ENCODE measurements at regions not wholly inside any gene's neighbourhood (a gene's known extent, or its start where the extent isn't known, plus 50 kb on each side); places are given as distances from the start of the nearest gene placed in this dataset.

GRCh38 chr6:143570147-143570853 lies 58.8 kb upstream of the FUCA2 start:
- no peak overlapping the region for H2BK5ac ChIP-seq (ENCODE audit: low read depth, low read length)
- no peaks in the 10 kb centered on the region; the same call in 1 of the 2 replicates for H3K79me1 ChIP-seq (ENCODE audit: low read depth, low read length)
- H3K23me2 ChIP-seq (ENCODE audit: low read depth, low read length): no peaks in the 10 kb centered on the region
- no peak overlapping the region for H3K18ac ChIP-seq (ENCODE audit: extremely low read depth, low read length)
- H3K4me2 ChIP-seq (ENCODE audit: insufficient read depth in 1 of 2, low read depth in 2 of 2, low read length in 2 of 2): peak overlapping the region; percentile 19 to 49; a peak in 3 of 4 replicates
- ChIA-PET CTCF (ENCODE audit: partially characterized antibody) (interaction anchor here (1.0 to 1.7 kb wide), 6 partner anchors 11 to 372 kb away, joined by 3 to 6 read pairs (median 4); no protein-coding TSS in a partner anchor), POLR2A (ENCODE audit: partially characterized antibody) (no interaction called here)
- H2BK12ac ChIP-seq (ENCODE audit: low read depth, low read length): no peak overlapping the region
- H2AFZ ChIP-seq (ENCODE audit: low read length): no peak overlapping the region
- no peak overlapping the region for H3K27ac ChIP-seq (ENCODE audit: low read depth, low read length)
- H2AK5ac ChIP-seq (ENCODE audit: low read depth, low read length): no peak overlapping the region
- DNase-seq (ENCODE audit: low read depth in 1 of 2, low spot score in 2 of 2) (no peak), FAIRE-seq (peak; percentile 48)
- peaks cover 4% of the 10 kb centered on the region in 2 experiments; a peak in 1 of 4 replicates for H3K9me3 ChIP-seq (ENCODE audit: insufficient read depth in 2 of 2, low read depth in 1 of 2, low read length in 1 of 2)
- H3K36me3 ChIP-seq (ENCODE audit: control insufficient read depth in 2 of 4, insufficient read depth in 4 of 4, low read length in 3 of 4): no peaks in the 10 kb centered on the region
- H2BK20ac ChIP-seq (ENCODE audit: low read length): no peak overlapping the region
- no peaks in the 10 kb centered on the region for H3K79me2 ChIP-seq (ENCODE audit: control insufficient read depth in 1 of 2, insufficient read depth in 2 of 2, low read length in 2 of 2)
- WGBS, 2 experiments (ENCODE audit: extremely low coverage in 1 of 2, insufficient coverage in 1 of 2, insufficient read length in 1 of 2, insufficient replicate concordance in 2 of 2, low coverage in 1 of 2, low lambda C conversion rate in 2 of 2, missing lambda C conversion rate in 1 of 2): 37% methylated on average over 13 of the region's 13 CpGs; no CpG with 5 or more reads in 1 of the 2 experiments
- no peak overlapping the region for H3K23ac ChIP-seq (ENCODE audit: insufficient read length)
- no peak overlapping the region; a peak in 1 of 7 replicates for H3K9ac ChIP-seq (replicated peaks in 1 of 4; ENCODE audit: extremely low read depth in 1 of 4, low read depth in 3 of 4, low read length in 3 of 4)
- TF ChIP-seq CHD1 (IDR thresholded peaks at IDR 0.05; ENCODE audit: low read depth, low read length): no peak
- TF ChIP-seq ASH2L (IDR thresholded peaks at IDR 0.05; ENCODE audit: low read length): peak; percentile 59
- peak; percentile 34 for TF ChIP-seq CTBP2 (IDR thresholded peaks at IDR 0.05; ENCODE audit: borderline replicate concordance, insufficient read depth, insufficient read length, low read length)
- no peaks in the 10 kb centered on the region for H3K27me3 ChIP-seq (replicated peaks in 1 of 4; ENCODE audit: control insufficient read depth in 3 of 4, extremely low read depth in 1 of 4, insufficient read depth in 3 of 4, low read length in 3 of 4)
- no peak overlapping the region for H3K4ac ChIP-seq (replicated peaks; ENCODE audit: insufficient read length, low read depth, low read length)
- no peak overlapping the region for H4K8ac ChIP-seq (ENCODE audit: extremely low read depth, insufficient read depth, low read length)
- peak overlapping the region in 3 of 4 experiments; percentile 7 to 38 (median 16); a peak in 4 of 8 replicates for H3K4me3 ChIP-seq (ENCODE audit: extremely low read depth in 1 of 4, insufficient read depth in 2 of 4, low read depth in 3 of 4, low read length in 4 of 4)
- H3K56ac ChIP-seq (replicated peaks; ENCODE audit: insufficient read length, low read depth, low read length): no peak overlapping the region
- no peak overlapping the region for H2BK120ac ChIP-seq (replicated peaks; ENCODE audit: low read depth, low read length)
- H3K14ac ChIP-seq (ENCODE audit: insufficient read length): no peak overlapping the region
- peaks cover 0 to 4% (median 0%) of the 10 kb centered on the region in 4 experiments; a peak in 1 of 7 replicates for H3K4me1 ChIP-seq (replicated peaks in 1 of 4; ENCODE audit: control insufficient read depth in 3 of 4, insufficient read depth in 4 of 4, low read length in 3 of 4)
- H2BK15ac ChIP-seq (ENCODE audit: low read length): no peak overlapping the region
- no peak overlapping the region for H4K91ac ChIP-seq (replicated peaks; ENCODE audit: insufficient read length, low read length)
- H4K5ac ChIP-seq (ENCODE audit: insufficient read length, low read depth, low read length): no peak overlapping the region
- no peaks in the 10 kb centered on the region for H4K20me1 ChIP-seq (replicated peaks in 1 of 2; ENCODE audit: control insufficient read depth in 1 of 2, insufficient read depth in 2 of 2, low read length in 2 of 2)

Data from H1 (cell line).